SU-DHL-6 (cell line): ENCODE measurements at regions not wholly inside any gene's neighbourhood (a gene's known extent, or its start where the extent isn't known, plus 50 kb on each side); places are given as distances from the start of the nearest gene placed in this dataset.

Source experiments
- H2AFZ ChIP-seq: fragments of 200-600 bp; sonication (generic); 2 replicates; pipeline ENCODE4 v1.6.1; 2014; ENCODE audit warnings: low read depth, mild to moderate bottlenecking, moderate library complexity, mixed read lengths, antibody characterized with exemption, low read length; ENCODE audit not compliant: severe bottlenecking
- H3F3A ChIP-seq: fragments of 200-600 bp; shearing (Covaris generic); 2 replicates; pipeline ENCODE4 v1.6.0; 2016; ENCODE audit warnings: antibody characterized with exemption, mild to moderate bottlenecking; ENCODE audit not compliant: insufficient read depth
- H3K27ac ChIP-seq: fragments of 200-600 bp; sonication (generic); 2 replicates; pipeline ENCODE4 v1.5.1; 2016; ENCODE audit warnings: low read depth, mild to moderate bottlenecking, low read length, moderate library complexity, mixed read lengths
- H3K27me3 ChIP-seq: fragments of 200-600 bp; sonication (generic), shearing (Covaris generic); 2 replicates; pipeline ENCODE4 v1.6.0; 2014; ENCODE audit warnings: mild to moderate bottlenecking, low read length
- H3K36me3 ChIP-seq: fragments of 200-600 bp; sonication (generic); 2 replicates; pipeline ENCODE4 v1.6.1; 2014; ENCODE audit warnings: mild to moderate bottlenecking, low read length, mixed read lengths
- H3K4me2 ChIP-seq: fragments of 300-600, 200-600 bp; shearing (Covaris generic), sonication (generic); 2 replicates; pipeline ENCODE4 v1.6.0; 2014; ENCODE audit warnings: low read length, low read depth, mild to moderate bottlenecking; ENCODE audit not compliant: poor library complexity, severe bottlenecking
- H3K4me3 ChIP-seq: fragments of 200-600 bp; sonication (generic); 2 replicates; pipeline ENCODE4 v1.5.1; 2014; ENCODE audit warnings: antibody characterized with exemption, low read length, mild to moderate bottlenecking, mixed read lengths; ENCODE audit not compliant: insufficient read depth, poor library complexity, severe bottlenecking
- H3K79me2 ChIP-seq: fragments of 200-600 bp; sonication (generic); 2 replicates; pipeline ENCODE4 v1.6.1; 2014; ENCODE audit warnings: mild to moderate bottlenecking, low read length, moderate library complexity; ENCODE audit not compliant: insufficient read depth
- H3K9ac ChIP-seq: fragments of 200-600 bp; sonication (generic); 2 replicates; pipeline ENCODE4 v1.7.0; 2014; ENCODE audit warnings: mild to moderate bottlenecking, low read length
- H3K9me2 ChIP-seq: fragments of 200-600 bp; sonication (generic); replicated peaks from 2 replicates; pipeline ENCODE4 v1.6.1; 2014; ENCODE audit warnings: low read length; ENCODE audit not compliant: insufficient read depth
- H3K9me3 ChIP-seq: fragments of 200-600 bp; sonication (generic); 2 replicates; pipeline ENCODE4 v1.6.1; 2014; ENCODE audit warnings: low read length, mixed read lengths; ENCODE audit not compliant: insufficient read depth
- H4K20me1 ChIP-seq: fragments of 200-600 bp; sonication (generic); 2 replicates; pipeline ENCODE4 v1.6.1; 2014; ENCODE audit warnings: low read depth, mild to moderate bottlenecking, antibody characterized with exemption, low read length, moderate library complexity, mixed read lengths
- EZH2phosphoT487 ChIP-seq: fragments of 200-600 bp; sonication (generic), shearing (Covaris generic); conservative IDR thresholded peaks from 2 replicates; pipeline ENCODE4 v1.6.1; 2018; ENCODE audit warnings: mild to moderate bottlenecking, antibody characterized with exemption, low read length, moderate library complexity, mixed read lengths
- TF ChIP-seq, protein P1 (sequence below): fragments of 200-600 bp; sonication (generic); IDR thresholded peaks from one replicate; pipeline ENCODE4 v1.5.1; 2017; ENCODE audit warnings: antibody characterized with exemption, mild to moderate bottlenecking, low read length, moderate library complexity; ENCODE audit not compliant: insufficient read depth, poor library complexity, severe bottlenecking

DNA sequence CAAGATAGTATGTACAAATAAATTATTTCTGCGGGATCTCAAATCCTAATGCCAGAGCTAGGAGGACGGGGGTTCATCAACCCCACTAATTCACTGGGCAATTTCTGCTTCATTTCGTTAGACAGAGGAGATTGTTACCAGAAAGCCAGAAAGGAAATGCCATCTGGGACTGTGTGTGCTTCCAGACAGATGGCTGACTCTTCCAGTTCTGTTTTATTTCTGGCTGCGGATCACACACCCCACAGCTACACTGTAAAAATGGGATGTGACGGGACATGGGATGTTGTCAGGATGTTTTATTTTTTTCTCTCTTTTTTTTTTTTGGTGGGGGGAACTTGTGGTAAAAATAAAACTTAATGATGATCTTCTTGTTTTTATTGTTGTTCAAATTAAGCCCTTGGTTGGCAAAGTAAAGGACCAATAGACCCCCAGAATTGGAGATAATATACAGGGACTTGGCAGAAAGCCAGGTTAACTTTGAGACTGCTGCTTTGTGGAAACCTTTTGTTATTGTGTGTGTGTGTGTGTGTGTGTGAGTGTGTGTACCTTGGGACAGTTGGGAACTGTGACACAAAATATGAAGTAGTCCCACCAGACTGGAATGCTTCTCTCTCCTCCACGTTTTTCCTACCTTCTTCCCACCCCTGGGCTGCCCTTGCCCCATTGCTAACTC, 114.5 kb downstream of the NUF2 start:
- H3K9me3 ChIP-seq = no peaks in the 10 kb centered on the region

DNA sequence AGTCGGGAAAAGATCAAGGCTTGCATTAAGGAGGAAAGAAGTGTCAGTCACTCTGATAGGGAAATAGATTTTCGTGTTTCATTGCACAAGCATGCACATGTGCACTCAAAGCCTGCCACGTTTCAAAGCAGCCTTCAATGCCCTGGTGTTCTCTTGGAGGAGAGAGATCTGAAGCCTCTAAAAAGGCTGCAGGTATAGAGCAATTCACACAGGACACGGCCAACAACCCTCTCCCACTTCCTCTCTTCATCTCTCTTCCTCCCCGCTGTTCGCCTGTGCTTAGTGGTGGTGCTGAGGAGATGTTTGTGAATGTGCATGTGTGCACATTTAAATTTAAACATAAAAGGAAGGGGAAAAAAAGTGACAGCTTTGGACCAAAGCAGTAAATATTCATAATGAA, 117.7 kb downstream of the NUF2 start:
- Histone ChIP-seq H3K27ac (no peak overlapping the region), H3K4me2 (no peak overlapping the region), H2AFZ (no peak overlapping the region), H3K36me3 (no peaks in the 10 kb centered on the region), H4K20me1 (no peaks in the 10 kb centered on the region), H3K9me3 (no peaks in the 10 kb centered on the region), H3F3A (no peaks in the 10 kb centered on the region), H3K9me2 (no peaks in the 10 kb centered on the region), H3K4me3 (no peak overlapping the region), H3K27me3 (no peaks in the 10 kb centered on the region), H3K9ac (no peak overlapping the region), H3K79me2 (no peaks in the 10 kb centered on the region)
- TF ChIP-seq EZH2phosphoT487 = no peak
- TF ChIP-seq, protein P1, sequence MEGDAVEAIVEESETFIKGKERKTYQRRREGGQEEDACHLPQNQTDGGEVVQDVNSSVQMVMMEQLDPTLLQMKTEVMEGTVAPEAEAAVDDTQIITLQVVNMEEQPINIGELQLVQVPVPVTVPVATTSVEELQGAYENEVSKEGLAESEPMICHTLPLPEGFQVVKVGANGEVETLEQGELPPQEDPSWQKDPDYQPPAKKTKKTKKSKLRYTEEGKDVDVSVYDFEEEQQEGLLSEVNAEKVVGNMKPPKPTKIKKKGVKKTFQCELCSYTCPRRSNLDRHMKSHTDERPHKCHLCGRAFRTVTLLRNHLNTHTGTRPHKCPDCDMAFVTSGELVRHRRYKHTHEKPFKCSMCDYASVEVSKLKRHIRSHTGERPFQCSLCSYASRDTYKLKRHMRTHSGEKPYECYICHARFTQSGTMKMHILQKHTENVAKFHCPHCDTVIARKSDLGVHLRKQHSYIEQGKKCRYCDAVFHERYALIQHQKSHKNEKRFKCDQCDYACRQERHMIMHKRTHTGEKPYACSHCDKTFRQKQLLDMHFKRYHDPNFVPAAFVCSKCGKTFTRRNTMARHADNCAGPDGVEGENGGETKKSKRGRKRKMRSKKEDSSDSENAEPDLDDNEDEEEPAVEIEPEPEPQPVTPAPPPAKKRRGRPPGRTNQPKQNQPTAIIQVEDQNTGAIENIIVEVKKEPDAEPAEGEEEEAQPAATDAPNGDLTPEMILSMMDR = no peak

More for the DNA sequence above, 114.5 kb downstream of the NUF2 start:
- H2AFZ ChIP-seq = no peak overlapping the region
- H3K4me3 ChIP-seq = no peak overlapping the region
- H3K79me2 ChIP-seq = no peaks in the 10 kb centered on the region
- no peaks in the 10 kb centered on the region for H3K9me2 ChIP-seq
- H3K27ac ChIP-seq = no peak overlapping the region
- TF ChIP-seq, protein P1 = no peak
- no peak for TF ChIP-seq EZH2phosphoT487
- no peaks in the 10 kb centered on the region for H4K20me1 ChIP-seq
- H3K4me2 ChIP-seq = no peak overlapping the region
- no peaks in the 10 kb centered on the region for H3F3A ChIP-seq
- H3K27me3 ChIP-seq = no peaks in the 10 kb centered on the region
- no peaks in the 10 kb centered on the region for H3K36me3 ChIP-seq
- H3K9ac ChIP-seq = no peak overlapping the region

DNA sequence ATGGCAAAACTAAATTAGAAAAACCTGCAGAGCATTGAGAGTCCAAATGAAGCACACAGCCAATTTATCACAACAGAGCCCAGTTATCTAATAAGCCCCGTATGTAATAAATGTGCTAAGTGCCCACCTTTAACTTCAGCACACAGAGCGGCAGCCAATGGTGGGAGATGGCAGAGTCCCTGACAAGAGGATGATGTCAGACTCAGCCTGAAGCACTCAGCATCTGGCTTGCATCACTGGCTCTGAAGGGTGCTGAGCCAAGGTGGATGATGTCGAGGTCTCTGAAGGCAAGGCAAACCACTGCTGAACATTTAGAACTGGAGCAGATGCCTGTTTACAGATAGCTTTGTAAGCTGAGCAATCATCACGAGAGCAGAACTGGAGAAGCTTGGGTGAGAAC, 118.3 kb downstream of the NUF2 start:
- Histone ChIP-seq H2AFZ (no peak overlapping the region), H3K9me3 (no peaks in the 10 kb centered on the region), H3F3A (no peaks in the 10 kb centered on the region), H3K9ac (no peak overlapping the region), H4K20me1 (no peaks in the 10 kb centered on the region), H3K36me3 (no peaks in the 10 kb centered on the region), H3K9me2 (no peaks in the 10 kb centered on the region), H3K27ac (no peak overlapping the region), H3K4me3 (no peak overlapping the region), H3K27me3 (no peaks in the 10 kb centered on the region), H3K79me2 (no peaks in the 10 kb centered on the region), H3K4me2 (no peak overlapping the region)
- no peak for TF ChIP-seq EZH2phosphoT487
- TF ChIP-seq, protein P1 = no peak
